ENCODE measurements at regions not wholly inside any gene's neighbourhood (a gene's known extent, or its start where the extent isn't known, plus 50 kb on each side); places are given as distances from the start of the nearest gene placed in this dataset.

GRCh38 chr18:46373791-46374190 is 269.6 kb downstream of the HAUS1 start:
- TF ChIP-seq, protein P1, sequence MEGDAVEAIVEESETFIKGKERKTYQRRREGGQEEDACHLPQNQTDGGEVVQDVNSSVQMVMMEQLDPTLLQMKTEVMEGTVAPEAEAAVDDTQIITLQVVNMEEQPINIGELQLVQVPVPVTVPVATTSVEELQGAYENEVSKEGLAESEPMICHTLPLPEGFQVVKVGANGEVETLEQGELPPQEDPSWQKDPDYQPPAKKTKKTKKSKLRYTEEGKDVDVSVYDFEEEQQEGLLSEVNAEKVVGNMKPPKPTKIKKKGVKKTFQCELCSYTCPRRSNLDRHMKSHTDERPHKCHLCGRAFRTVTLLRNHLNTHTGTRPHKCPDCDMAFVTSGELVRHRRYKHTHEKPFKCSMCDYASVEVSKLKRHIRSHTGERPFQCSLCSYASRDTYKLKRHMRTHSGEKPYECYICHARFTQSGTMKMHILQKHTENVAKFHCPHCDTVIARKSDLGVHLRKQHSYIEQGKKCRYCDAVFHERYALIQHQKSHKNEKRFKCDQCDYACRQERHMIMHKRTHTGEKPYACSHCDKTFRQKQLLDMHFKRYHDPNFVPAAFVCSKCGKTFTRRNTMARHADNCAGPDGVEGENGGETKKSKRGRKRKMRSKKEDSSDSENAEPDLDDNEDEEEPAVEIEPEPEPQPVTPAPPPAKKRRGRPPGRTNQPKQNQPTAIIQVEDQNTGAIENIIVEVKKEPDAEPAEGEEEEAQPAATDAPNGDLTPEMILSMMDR (IDR thresholded peaks at IDR 0.05; ENCODE audit: poor library complexity) = no peak
- TF ChIP-seq EZH2 (IDR thresholded peaks at IDR 0.05; ENCODE audit: borderline replicate concordance) (no peak), EZH2phosphoT487 (IDR thresholded peaks at IDR 0.05; ENCODE audit: low read depth, severe bottlenecking, unreplicated experiment) (no peak)
- H3K27me3 ChIP-seq = no peaks in the 10 kb centered on the region
- no peaks in the 10 kb centered on the region for H3K9me3 ChIP-seq (ENCODE audit: low read depth)
- H3K27ac ChIP-seq = no peak overlapping the region
- WGBS (ENCODE audit: low lambda C conversion rate, missing lambda C conversion rate) = 59% methylated on average over 5 of the region's 7 CpGs
- H3K79me2 ChIP-seq = no peaks in the 10 kb centered on the region
- no peak overlapping the region for H2AFZ ChIP-seq
- H3K9me2 ChIP-seq (replicated peaks; ENCODE audit: insufficient read depth) = no peaks in the 10 kb centered on the region
- no peaks in the 10 kb centered on the region for H3K36me3 ChIP-seq (replicated peaks; ENCODE audit: insufficient read depth, low read depth)
- H3K4me3 ChIP-seq = no peak overlapping the region
- peaks cover 3% of the 10 kb centered on the region for H3K4me1 ChIP-seq (ENCODE audit: insufficient read depth)
- no peaks in the 10 kb centered on the region for H4K20me1 ChIP-seq (ENCODE audit: insufficient read depth, poor library complexity, severe bottlenecking)
- H3K4me2 ChIP-seq = no peak overlapping the region
- DNase-seq (ENCODE audit: low spot score) = no peak

DNA sequence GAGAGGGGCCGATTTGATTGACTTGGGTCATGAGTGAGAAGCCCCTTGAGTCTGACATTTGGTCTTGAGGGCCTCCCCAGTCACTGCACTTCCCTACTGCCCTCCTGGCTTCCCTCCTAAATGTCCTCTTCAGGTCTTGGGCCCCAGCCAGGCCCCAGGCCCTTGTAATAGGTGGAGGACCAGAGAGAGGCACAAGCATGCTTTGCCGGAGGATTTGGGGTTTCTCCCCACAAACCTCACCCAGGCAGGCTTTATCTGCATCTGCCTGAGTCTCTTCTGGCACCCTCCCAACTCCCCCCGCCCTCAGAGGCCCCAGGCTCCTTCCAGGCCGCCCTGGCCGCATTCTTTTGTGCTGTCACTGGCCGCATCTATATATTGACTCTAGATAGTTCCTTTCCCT is 270.7 kb downstream of the HAUS1 start:
- no peaks in the 10 kb centered on the region for H3K9me3 ChIP-seq (ENCODE audit: low read depth)
- H3K27me3 ChIP-seq = no peaks in the 10 kb centered on the region
- H3K36me3 ChIP-seq (replicated peaks; ENCODE audit: insufficient read depth, low read depth) = no peaks in the 10 kb centered on the region
- no peaks in the 10 kb centered on the region for H3K9me2 ChIP-seq (replicated peaks; ENCODE audit: insufficient read depth)
- WGBS (ENCODE audit: low lambda C conversion rate, missing lambda C conversion rate) = 56% methylated on average over 5 of the region's 6 CpGs
- H3K4me2 ChIP-seq = no peak overlapping the region
- TF ChIP-seq EZH2 (IDR thresholded peaks at IDR 0.05; ENCODE audit: borderline replicate concordance) = no peak
- TF ChIP-seq, protein P1 (IDR thresholded peaks at IDR 0.05; ENCODE audit: poor library complexity) = no peak
- TF ChIP-seq EZH2phosphoT487 (IDR thresholded peaks at IDR 0.05; ENCODE audit: low read depth, severe bottlenecking, unreplicated experiment) = no peak
- DNase-seq (ENCODE audit: low spot score) = peak; percentile 31
- no peak overlapping the region for H3K4me3 ChIP-seq
- H3K27ac ChIP-seq = no peak overlapping the region
- H4K20me1 ChIP-seq (ENCODE audit: insufficient read depth, poor library complexity, severe bottlenecking) = no peaks in the 10 kb centered on the region
- no peaks in the 10 kb centered on the region for H3K79me2 ChIP-seq
- peaks cover 3% of the 10 kb centered on the region for H3K4me1 ChIP-seq (ENCODE audit: insufficient read depth)
- H2AFZ ChIP-seq = no peak overlapping the region

GRCh38 chr18:46377557-46377956 is 273.4 kb downstream of the HAUS1 start:
- no peaks in the 10 kb centered on the region for H3K79me2 ChIP-seq
- H4K20me1 ChIP-seq (ENCODE audit: insufficient read depth, poor library complexity, severe bottlenecking) = no peaks in the 10 kb centered on the region
- peaks cover 3% of the 10 kb centered on the region for H3K4me1 ChIP-seq (ENCODE audit: insufficient read depth)
- H3K4me3 ChIP-seq = no peak overlapping the region
- H3K27me3 ChIP-seq = no peaks in the 10 kb centered on the region
- H3K9me3 ChIP-seq (ENCODE audit: low read depth) = no peaks in the 10 kb centered on the region
- WGBS (ENCODE audit: low lambda C conversion rate, missing lambda C conversion rate) = 94% methylated on average over 1 of the region's 1 CpG
- H2AFZ ChIP-seq = no peak overlapping the region
- no peak overlapping the region for H3K4me2 ChIP-seq
- H3K9me2 ChIP-seq (replicated peaks; ENCODE audit: insufficient read depth) = no peaks in the 10 kb centered on the region
- H3K36me3 ChIP-seq (replicated peaks; ENCODE audit: insufficient read depth, low read depth) = no peaks in the 10 kb centered on the region
- TF ChIP-seq, protein P1 (IDR thresholded peaks at IDR 0.05; ENCODE audit: poor library complexity) = no peak
- no peak for TF ChIP-seq EZH2 (IDR thresholded peaks at IDR 0.05; ENCODE audit: borderline replicate concordance)
- TF ChIP-seq EZH2phosphoT487 (IDR thresholded peaks at IDR 0.05; ENCODE audit: low read depth, severe bottlenecking, unreplicated experiment) = no peak
- DNase-seq (ENCODE audit: low spot score) = no peak
- no peak overlapping the region for H3K27ac ChIP-seq

All from hepatocyte (in vitro differentiated cells).